LHCN-M2 (cell line): ENCODE measurements at regions not wholly inside any gene's neighbourhood (a gene's known extent, or its start where the extent isn't known, plus 50 kb on each side); places are given as distances from the start of the nearest gene placed in this dataset.

ENCODE experiments used
- DNase-seq: peaks from one replicate; pipeline ENCODE4 v3.0.0-alpha.2; 2012; ENCODE audit warnings: low read depth

DNA sequence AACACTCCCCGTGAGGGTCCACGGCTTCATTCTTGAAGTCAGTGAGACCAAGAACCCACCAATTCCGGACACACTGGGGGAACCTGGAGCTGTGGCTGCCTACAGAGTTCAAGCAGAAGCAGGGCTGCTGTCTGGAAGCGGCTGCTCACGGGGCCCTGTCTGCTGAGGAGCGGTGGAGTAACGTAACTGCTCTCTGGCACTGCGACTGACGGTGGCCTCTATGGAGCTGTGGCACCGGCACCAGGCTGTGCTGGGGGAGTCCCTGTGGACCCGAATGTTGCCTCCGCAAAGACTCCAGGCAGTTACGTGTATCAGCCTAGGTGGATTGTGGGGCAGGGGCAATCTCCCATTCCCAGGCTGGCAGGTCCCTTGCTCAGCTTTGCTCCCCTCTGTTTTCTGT is 703.3 kb upstream of the FRG1 start:
- no peak for DNase-seq

DNA sequence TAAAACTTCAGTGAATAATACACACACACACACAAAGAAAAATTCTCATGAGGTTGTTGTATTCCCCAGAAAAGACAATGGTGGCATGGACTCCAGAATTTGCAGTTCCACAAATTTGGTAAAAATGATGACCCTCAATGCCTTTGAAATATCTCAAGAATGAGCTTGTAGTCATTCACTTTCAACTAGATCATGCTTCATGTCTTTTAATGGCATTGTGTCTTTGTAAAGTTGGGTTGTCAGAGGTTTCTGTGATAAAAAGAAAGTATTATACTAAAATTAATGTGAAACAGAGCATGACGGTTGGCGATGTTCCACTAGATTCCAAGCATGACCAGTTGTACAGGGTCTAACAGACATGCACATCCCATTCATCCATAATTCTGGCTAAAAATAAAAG is 685.0 kb upstream of the FRG1 start:
- DNase-seq = no peak

DNA sequence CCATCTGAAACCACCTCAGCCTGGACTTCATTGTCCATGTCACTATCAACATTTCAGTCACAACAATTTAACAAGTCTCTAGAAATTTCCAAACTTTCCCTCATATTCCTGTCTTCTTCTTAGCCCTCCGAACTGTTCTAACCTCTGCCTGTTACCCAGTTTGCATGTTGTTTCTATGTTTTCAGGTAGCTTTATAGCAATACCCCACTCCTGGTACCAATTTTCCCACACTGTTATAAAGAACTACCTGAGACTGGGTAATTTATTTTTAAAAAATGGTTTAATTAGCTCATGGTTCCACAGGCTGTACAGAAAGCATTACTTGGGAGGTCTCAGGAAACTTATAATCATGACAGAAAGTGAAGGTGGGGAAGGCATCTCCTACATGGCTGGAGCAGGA is 679.2 kb upstream of the FRG1 start:
- DNase-seq = no peak

DNA sequence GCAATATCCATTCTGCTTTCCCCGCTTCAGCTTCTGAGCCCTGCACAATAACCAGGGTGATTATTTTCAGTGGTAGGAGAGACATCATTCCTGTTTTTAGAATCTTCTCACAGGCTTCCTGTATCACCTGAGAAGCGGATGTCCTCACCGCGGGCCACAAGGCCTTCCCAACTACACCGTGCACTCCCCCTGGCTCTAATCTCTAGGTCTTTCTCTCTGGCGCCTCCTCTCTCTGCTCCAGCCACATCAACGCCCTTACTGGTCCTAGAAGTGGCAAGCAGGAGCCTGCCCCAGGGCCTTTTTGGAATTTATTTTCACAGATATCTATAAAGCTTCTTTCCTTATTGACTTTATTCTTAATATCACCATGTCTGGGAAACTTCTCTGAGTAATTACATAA is 675.2 kb upstream of the FRG1 start:
- DNase-seq = no peak

DNA sequence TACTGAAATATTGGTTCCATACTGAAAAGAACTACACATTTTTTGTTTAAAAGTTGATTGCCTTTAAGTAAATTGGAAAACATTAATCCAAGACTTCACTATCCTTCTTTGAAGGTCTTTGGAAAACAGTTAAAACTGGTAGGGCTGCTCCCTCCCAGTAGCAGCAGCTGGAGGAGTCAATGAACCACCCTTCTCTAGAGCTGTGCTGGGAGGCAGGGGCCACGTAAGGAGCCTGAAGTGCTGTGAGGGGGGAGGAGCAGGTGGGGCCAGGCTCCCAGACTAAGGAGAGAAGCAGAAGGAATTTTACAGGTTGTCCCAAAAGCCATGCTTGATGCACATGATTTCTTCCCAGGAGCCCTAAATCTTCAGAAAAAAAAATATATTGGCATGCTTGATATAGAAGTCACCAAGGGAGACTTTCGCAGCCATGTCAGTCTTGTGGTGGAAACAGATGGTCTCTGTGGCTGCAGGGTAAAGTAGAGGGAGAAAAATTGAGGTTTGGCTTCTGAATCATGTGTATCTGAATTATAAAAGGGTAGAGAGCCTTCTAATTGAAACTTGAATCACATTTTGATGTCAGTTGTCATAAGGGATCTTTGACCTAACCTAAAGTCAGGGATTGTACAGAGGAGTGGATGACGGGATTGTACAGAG is 673.2 kb upstream of the FRG1 start:
- DNase-seq = no peak

DNA sequence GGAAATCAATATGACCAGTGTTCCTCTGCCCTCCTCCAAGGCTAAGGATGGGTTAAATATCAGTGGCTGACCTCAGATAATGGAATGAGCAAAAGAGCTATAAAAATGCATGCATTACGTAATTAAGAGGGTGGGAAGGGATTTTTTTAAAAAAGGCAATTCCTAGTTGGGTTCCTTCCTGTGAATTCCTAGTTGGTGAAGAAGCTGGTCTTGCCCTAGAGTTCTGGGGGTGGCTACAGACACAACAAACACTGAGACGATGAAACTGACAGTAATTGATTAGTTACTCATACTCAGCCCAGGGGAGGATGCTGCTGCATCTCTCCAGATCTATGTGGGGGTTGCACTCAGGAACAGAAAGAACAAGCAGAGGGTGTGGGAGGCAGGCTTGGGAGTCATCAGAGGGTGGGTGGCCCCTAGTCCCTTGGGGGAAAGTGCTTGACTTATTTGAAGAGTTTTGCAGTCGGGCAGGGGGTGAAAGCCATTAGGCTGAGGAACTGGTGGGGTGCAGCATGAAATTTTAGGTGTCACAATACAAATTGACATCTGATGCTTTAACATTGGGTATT is 662.0 kb upstream of the FRG1 start:
- no peak for DNase-seq

DNA sequence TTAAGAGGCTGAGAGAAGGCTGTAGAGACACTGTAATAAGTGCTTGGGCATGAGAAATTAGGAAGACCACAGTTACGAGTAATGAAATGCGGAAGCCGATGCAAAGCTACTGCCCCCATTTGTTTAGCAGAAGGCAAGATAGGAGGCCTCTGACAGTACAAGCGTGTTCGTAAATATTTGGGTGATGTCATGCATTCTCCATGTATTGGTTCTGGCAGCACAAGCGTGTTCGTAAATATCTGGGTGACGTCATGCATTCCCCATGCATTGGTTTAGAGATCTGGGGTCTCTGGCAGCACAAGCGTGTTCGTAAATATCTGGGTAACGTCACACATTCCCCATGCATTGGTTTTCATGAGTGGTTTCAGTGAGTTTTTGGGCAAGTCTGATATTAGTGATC is 661.5 kb upstream of the FRG1 start:
- DNase-seq = no peak

DNA sequence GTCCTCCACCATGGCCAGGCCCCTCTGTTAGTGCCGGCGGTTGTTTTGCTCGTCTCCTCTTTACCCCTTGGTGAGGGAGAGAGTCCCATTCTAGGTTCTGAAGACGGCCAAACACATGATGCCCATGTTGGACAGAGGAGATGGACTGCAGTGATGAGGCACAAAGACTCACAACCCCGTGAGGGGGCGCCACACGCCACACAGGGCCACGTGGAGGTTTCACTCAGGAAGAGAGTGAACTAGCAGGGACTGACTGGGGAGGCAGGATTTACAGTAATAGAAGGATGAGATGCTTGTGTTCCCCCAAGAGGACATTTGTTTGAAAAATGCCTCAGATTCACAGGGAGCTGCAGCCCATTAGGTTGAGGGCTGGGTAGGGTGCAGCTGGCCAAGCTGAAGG is 655.3 kb upstream of the FRG1 start:
- no peak for DNase-seq

DNA sequence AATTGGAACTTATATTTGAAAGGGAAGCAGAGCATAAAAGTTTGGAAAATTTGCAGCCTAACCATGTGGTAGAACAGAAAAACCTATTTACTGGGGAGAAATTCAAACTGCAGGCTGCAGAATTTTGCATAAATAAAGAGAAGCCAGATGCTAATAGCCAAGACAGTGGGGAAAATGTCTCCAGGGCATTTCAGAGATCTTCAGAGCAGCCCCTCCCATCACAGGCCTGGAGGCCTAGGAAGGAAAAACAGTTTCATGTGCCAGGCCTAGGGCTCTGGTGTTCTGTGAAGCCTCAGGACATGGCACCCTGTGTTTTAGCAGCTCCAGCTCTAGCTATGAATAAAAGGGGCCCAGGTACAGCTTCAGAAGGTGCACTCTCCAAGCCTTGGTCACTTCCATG is 648.7 kb upstream of the FRG1 start:
- DNase-seq = no peak

DNA sequence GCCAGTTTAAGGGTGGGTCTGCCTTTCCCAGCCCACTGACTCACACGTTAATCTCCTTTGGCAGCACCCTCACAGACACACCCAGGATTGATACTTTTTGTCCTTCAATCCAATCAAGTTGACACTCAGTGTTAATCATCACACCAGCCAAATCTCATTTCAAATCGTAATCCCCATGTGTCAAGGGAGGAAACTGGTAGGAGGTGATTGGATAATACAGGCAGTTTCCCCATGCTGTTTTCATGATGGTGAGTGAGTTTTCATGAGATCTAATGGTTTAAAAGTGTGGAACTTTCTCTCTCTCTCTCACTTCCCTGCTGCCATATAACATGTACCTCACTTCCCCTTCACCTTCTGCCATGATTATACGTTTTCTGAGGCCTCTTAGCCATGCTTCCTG is 647.2 kb upstream of the FRG1 start:
- DNase-seq = no peak

DNA sequence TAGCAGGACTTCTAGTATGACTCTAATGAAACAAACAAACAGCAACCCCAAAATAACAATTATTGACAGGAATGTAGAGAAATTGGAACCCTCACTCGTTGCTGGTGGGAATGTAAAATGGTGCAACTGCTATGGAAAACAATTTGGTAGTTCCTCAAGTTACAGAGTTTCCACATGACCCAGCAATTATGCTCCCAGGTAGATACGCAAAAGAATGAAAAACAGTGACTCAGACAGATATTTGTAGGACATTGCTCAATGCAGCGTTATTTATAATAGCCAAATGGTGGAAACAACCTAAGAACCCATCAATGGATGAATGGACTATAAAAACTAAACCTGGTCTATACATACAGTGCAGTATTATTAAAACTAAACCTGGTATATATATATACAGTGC is 646.1 kb upstream of the FRG1 start:
- DNase-seq = no peak

DNA sequence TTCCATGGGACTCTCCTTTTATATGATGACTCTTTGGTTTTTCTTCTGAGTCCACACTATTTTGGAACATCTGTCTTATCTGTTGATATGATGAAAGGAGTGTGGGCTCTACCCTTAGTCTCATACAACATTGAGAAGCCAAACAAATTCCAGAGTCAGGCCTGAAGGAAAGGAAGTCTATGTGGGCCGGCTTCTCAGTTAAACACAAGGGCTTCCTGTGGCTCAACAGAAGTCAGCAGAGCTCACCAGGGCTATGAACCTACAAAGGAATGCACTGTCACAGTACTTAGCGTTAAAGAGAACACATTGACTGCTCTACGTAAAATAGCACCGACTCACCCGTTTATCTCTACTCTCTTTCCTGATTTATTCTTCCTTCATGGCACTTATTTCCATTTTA is 641.0 kb upstream of the FRG1 start:
- DNase-seq = no peak

DNA sequence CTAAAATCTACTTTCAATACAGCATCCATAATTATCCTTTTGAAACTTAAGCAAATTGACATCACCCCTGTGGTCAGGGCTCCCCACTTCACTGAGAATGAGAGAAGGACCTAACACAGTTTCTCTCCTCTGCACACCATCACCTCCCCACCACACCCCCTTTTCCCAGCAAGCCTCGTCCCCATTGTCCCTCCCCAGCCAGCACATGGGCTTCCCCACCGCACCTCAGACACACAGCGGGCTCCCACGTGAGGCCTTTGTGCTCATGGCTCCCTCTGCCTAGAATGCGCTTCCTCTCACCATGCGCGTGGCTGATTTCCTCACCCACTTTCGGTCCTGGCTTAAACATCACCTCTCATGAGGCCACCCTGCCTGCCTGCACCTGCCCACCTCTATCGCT is 639.0 kb upstream of the FRG1 start:
- no peak for DNase-seq

DNA sequence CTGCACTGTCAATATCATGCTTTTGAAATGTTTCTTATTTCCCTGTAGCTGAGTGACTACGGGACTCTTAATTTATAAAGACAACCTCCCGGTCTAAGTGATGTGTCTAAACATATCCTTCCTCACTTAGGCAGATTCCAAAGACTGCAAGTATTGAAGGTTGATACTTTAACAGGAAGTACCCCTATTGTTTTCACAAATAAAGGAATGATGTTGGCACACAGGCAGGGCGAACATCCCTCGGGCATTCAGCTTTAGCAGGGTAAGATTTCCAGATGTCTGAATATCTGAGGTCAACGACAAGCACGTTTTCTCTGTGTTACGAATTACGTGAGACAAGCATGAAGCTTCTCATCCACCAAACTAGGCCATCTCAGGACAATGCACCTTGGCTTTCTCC is 638.0 kb upstream of the FRG1 start:
- no peak for DNase-seq

DNA sequence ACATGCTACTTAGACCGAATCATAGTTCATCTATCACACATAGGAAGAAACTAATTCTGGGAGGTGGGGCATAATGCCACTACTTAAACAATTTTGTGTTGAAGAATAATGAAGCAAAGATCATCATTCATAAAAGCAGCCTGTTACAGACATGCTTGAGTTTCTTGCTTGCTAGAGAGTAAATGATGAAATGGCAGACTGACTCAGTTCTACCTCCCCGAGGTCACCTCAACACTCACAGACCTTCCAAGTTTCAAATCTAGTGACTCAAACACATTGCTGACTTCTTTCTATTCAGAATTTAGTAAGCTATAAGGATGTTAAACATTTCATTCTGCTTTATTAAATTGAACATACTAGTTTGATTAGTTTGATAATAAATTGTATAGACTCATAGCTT is 636.5 kb upstream of the FRG1 start:
- DNase-seq = no peak

DNA sequence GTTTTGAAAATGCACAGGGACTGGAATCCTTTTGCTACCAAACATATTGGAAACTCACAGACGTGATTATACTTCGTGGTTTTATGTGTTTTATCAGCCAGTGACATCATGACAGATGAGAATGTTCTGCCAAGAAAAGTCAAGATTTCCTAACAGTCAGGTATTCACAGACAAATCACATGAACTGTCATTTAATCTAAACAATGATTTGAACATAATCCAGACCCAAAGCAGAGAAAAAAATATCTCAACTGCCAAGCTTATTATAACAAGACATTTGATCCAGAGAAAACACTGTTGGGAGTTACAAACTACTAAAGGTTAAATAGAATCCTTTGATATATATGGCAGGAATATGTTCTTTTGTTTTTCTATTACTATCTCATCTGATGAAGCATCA is 635.9 kb upstream of the FRG1 start:
- DNase-seq = no peak

DNA sequence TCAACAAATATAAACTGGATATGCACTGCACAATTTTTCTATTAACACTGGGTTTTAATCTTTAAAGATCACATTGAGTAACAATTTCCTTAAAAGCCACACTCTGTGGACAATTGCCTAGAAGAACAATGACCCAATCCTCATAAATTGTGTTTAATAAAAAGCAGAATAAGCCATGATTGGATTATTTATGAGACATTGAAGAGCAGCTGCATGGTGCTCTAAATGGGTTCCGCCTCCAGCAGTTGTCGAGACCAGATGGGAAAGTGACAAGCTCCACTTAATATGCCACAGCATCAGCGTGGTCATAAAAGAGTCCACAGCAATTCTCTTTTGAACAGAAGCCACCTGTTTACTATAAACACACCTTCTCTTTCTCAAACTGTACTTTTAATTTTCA is 635.2 kb upstream of the FRG1 start:
- no peak for DNase-seq

DNA sequence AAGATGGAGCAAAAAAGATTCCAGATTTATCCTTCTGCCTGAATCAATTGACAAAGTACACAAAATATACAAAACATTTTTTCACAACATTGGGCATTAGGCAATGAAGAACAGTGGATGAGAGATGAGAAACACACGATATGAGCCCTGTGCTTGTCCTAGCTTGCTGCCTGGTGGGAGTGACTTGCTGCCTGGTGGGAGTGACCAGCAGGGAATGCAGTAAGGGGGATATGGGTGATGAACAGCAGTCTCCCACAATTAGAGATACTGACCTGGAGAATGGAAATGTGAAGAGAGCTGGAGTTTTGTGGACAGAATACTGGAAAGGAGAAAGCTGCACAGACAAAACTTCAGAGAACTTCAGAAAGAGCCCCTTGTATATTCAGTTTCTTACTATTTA is 629.4 kb upstream of the FRG1 start:
- no peak for DNase-seq

DNA sequence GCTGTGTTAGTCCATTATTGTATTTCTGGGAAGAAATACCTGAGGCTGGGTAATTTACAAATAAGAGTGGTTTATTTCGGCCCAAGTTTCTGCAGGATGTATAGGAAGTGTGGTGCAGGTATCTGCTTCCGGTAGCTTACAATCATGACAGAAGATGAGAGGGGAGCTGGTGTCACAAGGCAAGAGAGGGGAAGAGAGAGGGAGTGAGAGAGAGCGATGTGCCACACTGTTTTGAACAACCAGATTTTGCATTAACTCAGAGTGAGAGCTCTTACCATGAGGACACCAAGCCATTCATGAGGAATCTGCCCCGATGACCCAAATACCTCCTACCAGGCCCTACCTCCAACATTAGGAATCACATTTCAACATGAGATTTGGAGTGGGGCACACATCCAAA is 627.6 kb upstream of the FRG1 start:
- no peak for DNase-seq

DNA sequence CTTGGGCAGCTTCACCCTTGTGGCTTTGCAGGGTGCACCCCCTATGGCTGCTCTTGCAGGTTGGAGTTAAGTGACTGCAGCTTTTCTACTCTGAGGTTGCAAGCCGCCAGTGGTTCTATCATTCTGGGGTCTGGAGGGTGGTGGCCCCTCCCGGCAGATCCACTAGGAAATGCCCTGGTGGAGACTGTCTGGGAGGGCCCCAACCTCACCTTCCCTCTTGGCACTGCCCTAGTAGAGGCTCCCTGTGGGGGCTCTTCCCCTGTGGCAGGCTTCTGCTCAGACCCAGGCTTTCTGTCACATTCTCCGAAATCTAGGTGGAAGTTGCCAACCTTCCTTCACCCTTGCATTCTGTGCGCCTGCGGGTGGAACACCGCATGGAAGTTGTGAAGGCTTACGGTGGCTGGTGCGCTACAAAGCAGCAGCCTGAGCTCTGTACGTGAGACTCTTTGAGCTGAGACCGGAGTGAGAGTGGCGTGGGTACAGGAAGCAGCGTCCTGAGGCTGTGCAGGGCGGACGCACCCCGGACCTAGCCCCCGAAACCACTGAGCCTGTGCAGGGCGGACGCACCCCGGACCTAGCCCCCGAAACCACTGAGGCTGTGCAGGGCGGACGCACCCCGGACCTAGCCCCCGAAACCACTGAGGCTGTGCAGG is 626.7 kb upstream of the FRG1 start:
- DNase-seq = no peak

DNA sequence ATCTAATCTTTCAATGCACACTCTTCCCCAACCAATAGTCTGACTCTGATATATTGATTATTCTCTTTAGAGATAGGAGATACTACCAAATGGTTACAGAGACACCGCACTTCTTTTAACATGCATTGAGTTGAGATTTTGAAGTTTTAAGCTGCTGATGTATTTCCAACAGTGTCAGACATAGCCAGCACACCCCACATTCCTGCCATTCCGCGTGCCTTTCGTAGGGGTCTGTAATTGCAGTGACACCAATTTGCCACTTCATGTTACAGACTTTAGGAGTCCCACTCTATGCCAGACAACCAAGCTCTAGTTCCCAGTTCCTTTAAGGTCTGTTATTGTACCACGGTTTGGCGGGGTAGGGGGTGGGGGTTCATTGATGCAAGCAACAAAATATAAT is 618.2 kb upstream of the FRG1 start:
- no peak for DNase-seq

DNA sequence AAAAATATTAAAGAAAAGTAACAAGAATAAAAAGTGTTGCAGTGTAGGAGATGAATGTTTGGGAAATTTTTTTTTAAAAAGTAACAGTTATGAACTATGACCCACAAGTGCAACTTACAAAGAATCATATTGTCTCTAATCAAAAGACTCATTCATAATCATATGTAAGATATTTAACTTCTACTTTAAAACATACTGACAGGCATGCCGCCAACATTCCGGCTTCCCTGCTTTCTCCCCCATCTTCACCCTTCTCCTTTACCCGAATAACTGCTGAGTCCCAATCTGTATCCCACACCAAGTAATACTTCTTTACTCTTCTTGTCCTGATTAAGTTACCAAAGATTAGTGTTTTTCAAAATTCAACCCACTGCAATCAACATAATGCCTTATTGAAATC is 598.8 kb upstream of the FRG1 start:
- no peak for DNase-seq

DNA sequence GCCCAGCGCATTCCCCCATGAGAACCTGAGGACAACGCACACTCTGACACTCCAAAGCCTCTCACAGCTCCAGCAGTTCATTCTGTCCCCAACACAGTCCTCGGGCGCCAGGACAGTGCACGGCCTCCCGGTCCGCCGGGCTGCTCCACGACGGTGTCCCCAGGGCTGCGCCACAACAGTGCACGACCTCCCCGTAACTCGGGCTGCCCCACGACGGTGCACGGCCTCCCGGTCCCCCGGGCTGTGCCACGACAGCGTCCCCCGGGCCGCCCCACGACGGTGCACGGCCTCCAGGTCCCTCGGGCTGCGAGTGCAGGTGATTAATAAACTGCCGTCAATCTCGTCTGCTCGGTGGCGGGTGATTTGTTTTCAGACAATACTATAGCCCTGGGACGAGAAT is 585.1 kb upstream of the FRG1 start:
- DNase-seq = no peak

DNA sequence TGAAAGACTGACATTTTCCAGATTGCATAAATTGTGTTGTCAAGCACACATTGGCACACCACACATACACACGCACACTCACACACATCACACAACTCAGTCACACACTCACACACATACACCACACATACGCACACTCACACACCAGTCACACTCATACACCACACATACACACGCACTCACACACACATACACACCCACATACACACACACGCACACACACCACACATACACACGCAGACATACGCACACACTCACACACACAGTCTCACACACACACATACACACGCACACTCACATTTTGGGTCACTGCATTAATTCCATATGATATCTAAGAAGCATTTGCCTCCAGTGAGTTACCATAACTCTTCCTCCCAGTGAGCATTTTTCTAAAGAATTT is 578.3 kb upstream of the FRG1 start:
- DNase-seq = no peak
